ENCODE measurements at regions not wholly inside any gene's neighbourhood (a gene's known extent, or its start where the extent isn't known, plus 50 kb on each side); places are given as distances from the start of the nearest gene placed in this dataset.
A peak's percentile ranks its signal among the peaks of the same experiment; 100 is the strongest.
"Not testable (repeated sequence)": the region's sequence is repeated elsewhere in the genome, so short reads cannot be mapped to it uniquely, and the experiment has no call there.

DNA sequence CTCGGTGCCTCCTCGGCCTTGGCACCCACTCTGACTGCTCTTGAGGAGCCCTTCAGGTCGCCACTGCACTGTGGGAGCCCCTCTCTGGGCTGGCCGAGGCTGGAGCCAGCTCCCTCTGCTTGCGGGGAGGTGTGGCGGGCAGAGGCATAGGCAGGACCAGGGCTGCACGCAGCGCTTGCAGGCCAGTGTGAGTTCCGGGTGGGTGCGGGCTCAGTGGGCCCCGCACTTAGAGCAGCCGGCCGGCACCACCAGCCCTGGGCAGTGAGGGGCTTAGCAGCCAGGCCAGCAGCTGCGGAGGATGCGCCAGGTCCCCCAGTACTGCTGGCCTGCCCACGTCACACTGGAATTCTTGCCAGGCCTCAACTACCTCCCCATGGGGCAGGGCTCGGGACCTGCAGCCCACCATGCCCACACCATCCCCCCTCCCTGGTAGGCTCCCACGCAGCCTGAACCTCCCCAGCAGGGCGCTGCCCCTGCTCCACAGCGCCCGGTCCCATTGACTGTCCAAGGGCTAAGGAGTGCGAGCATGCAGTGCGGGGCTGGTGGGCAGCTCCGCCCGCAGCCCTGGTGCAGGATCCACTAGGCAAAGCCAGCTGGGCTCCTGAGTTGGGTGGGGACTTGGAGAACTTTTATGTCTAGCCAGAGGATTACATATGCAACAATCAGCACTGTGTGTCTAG, 602.9 kb upstream of the ST8SIA4 start:
- no peak for DNase-seq (ENCODE audit: low spot score)

DNA sequence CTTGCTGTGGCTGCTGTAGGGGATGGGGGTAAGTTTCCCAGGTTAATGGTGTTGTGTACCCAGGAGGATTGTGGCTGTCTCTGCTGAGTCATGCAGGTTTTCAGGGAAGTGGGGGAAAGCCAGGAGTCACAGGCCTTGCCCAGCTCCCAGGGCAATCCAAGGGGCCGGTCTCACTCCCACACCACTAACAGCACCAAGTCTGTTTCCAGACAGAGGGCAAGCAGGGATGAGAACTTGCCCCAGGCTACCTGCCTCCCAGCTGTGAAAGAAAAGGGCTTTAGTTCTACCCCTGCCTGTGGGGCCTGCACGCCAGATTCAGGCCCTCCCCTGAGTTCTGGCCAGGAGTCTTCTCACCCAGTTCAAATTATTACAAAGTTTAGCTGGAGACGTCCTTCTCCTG, 579.8 kb upstream of the ST8SIA4 start:
- no peak for DNase-seq (ENCODE audit: low spot score)

DNA sequence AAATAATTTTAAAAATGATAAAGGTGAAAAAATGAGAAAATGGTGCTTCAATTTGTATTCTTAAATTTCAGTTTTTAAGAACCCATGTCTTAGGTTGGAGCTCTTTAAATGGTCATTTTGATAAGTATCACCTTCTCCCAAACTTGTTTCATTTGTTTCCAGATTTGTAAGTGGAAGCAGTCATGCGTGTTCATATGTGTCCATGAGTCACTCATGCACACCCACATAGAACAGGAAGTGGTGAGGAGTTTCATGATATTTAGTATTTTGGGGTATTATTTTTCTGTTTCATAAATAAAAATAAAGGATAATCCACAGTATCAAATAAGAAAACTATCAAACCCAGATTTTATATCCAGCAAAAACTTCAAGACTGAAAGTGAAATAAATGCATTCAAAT, 570.4 kb upstream of the ST8SIA4 start:
- no peak for DNase-seq (ENCODE audit: low spot score)

DNA sequence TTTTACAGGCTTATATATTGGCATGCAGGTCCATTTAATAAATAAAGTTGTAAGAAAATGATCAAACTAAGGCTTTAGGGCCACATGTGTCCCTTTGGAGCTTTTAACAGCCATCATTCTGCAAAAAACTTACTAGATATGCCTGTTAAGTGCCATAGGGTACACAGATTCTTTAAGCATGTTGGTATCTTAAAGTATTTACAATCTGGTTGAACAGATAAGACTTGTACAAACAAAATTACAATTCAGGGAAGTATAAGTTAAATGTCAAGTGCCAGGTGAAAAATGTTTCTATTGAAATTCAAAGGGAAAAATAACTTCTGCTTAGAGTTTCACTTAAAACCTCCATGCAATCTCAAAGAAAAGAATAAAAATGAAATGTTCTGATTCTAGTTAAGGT, 558.4 kb upstream of the ST8SIA4 start:
- DNase-seq (ENCODE audit: low spot score), result no peak

DNA sequence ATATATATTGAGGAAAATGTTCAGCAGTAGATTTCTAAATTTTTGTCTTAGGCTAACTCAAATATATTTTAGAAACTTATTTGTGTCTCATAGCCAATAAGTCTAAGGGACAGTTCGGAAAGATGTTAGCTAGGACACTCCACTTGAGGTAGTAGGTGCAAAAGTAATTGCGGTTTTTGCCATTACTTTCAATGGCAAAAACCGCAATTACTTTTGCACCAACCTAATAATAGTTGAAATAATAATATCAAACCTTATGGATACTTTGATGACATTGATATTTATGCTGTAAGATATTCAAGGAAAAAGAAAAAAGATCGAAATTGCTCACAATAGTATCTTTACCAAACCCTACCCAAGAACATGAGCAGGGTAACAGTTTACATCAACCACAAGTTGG, 555.5 kb upstream of the ST8SIA4 start:
- DNase-seq (ENCODE audit: low spot score), result no peak

DNA sequence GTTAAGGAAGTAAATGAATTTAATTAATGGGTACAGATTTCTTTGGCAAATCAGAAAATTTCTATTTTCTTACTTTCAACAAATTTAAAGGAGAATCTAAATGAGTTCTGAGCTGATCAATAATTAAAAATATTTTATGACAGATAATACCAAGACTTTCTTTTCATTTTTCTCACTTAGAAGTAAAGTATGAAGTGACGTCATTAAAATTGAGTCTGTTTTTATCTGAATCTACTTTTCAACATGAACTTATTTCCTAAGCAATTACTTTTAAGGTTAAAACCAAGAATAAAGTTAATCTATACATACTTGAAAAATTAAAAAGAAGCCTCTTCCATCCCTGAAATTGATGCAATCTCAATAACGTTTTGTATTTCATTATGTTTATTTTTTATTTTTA, 552.8 kb upstream of the ST8SIA4 start:
- DNase-seq (ENCODE audit: low spot score), result no peak

DNA sequence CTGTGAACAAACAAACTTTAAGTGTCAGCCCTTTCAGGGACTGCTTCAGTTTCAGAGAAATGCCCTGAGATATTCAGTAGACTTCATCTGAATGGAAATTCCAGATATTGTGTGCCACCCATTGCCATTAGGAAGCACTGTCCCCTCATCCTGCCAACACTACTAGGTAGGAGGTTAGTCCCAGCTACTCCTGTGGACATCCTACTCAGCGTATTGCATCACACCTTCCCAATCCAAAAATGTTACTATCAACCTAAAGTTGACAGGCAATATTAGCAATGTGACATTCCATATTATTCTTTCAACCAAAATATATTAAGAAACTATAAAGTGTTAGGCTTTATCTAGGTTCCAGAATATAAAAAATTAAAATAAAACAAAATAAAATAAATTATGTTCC, 552.0 kb upstream of the ST8SIA4 start:
- DNase-seq (ENCODE audit: low spot score), result no peak

DNA sequence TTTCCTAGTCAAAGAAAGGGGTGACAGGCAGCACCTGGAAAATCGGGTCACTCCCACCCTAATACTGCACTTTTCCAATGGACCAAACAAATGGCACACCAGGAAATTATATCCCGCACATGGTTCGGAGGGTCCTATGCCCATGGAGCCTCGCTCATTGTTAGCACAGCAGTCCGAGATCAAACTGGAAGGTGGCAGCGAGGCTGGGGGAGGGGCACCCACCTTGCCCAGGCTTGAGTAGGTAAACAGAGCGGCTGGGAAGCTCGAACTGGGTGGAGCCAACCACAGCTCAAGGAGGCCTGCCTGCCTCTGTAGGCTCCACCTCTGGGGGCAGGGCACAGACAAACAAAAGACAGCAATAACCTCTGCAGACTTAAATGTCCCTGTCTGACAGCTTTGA, 539.2 kb upstream of the ST8SIA4 start:
- not testable (repeated sequence) for DNase-seq (ENCODE audit: low spot score)

DNA sequence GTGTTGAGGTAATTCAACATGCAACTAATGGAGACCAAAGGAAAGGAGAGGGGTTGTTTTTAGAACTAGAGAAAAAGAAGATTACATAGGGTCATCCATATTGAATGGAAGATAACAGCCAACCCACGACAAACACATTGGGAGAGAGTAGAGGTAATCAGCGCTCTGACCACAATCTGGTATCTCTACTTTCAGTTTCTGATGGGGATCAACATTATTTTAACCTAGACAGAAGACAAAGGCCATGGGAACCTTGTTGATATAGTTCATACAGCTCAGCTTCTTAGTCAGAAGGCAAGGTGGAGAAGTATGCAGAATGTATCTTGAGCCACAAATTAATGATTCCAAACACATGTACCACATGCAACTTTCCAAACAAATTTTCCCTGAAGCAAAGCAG, 537.1 kb upstream of the ST8SIA4 start:
- no peak for DNase-seq (ENCODE audit: low spot score)

DNA sequence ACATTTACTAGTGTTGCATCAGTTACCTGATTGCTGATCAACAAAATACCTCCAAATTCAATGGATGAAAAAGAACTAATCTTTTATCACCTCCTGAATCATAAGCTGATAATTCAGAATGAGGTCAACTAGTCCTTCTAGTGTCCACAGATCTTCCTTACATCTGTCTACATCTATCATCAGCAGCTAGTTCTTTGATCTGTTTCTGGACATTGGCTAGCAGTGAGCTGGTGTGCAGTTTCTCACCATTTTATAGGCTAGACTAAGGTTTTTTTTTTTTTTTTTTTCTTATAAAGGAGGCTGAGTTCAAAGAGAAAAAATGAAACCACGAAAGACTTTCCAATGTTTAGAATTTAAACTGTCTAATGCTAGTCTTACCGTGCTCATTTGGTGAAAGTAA, 534.3 kb upstream of the ST8SIA4 start:
- no peak for DNase-seq (ENCODE audit: low spot score)

DNA sequence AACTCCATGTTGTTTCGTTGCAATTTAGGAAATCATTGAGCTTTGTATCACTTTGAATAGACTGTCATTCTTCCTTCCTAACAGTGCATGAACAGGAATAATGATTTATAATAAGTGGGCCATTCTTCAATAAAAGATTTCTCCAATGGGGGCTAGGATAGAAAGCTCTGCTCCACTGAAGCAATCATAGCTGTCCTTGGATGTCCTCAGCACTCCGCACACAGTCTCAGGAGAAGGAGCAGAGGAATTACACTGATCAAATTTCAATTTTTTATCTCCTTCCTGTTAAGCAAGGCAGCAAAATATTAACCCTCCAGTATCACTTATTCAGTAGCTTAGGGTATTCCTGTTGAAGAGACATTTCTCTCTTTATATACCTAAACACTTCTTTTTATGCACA, 532.7 kb upstream of the ST8SIA4 start:
- no peak for DNase-seq (ENCODE audit: low spot score)

DNA sequence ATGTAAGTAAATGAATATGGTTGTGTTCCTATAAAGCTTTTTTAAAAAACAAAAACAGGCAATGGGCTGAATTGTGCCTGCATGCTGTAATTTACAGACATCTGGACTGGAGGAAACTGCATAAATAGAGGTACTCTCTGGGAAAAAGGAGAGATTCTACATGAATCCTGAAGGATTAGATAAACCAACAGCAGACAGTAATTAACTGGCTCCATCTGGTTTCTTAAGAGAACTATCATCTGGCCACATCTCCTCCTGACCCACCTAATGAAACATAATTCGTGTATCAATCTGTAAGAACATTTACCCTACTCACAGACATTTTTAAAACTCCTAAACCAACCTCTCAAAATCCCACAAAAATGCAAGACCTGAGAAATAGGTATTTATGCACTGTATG, 528.1 kb upstream of the ST8SIA4 start:
- no peak for DNase-seq (ENCODE audit: low spot score)

DNA sequence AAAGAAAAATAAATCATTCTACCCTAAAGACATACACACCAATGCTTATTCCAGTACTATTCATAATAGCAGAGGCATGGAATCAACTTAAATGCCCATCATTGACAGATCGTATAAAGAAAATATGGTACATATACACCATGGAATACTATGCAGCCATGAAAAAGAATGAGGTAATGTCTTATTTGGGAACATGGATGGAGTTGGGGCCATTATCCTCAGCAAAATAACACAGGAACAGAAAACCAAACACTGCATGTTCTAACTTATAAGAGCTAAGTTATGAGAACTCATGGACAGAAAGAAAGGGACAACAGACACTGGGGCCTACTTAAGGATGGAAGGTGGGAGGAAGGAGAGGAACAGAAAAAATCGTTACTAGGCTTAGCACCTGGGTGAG, 527.5 kb upstream of the ST8SIA4 start:
- DNase-seq (ENCODE audit: low spot score), result no peak

DNA sequence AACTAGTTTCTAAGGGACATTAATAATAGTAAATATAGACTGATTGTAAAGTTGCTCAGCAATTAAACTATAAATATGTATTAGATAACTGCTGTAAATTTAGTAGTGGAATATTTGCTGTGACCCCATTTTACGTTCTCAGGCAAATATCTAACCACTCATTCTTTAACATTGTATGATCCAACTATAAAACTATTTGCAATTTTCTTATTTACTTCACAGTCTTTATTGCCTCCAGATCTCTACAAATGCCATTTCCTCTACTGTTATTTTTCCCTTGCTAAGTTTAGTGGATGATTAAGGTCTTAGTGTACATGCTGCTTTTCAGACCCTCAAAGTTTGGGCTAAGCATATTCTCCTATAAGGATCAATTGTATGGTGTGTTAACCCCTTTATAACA, 526.2 kb upstream of the ST8SIA4 start:
- no peak for DNase-seq (ENCODE audit: low spot score)

DNA sequence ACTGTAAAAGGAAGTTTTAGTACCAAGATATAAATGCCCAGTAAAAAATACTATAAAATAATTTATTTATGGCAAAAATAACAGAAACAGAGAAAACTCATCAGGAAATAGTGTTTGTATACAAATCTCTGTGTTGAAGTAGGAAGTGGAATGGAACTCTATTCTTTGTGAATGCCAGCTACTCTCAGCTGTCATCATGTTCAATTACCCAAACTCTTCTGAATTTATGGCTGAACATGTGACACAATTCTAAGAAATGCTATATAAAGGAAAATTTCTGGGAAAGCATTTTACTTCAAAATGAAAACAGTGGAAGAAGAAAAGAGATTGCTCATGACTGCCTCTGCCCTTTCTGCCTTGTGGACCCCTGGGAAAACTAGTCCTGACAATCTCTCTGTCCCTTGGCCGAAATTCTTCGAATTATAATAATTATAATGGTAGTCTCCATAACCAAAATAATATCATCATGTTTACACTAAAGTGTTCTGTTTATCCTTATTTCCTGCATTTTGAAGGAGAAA, 522.3 kb upstream of the ST8SIA4 start:
- no peak for DNase-seq (ENCODE audit: low spot score)

DNA sequence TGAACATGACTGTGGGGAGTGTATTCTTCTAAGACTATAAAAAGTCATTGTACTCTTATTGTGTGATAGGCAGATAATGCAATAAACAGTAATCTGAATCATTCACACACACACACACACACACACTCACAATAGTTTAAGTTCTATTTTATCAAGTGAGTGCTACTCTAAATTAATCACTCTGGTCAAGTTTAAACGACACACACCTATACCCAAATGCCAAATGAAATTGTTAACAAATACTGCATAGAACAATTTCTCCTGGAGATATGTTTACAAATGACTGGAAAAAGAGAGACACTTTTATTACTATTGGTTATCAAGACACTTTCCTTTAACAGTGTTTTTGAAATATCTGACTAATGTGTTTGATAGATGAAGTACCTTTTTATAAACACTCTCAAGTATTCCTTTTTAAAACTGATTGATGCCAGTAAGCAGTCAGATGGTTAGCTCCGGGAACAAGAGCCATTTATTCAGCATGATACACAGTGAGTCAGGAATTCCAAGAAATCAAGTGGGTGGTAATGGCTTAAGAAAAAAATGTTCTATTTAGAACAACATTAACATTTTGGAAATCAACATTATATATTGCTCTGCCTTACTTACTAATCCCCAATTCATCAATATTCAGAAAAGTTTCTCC, 521.6 kb upstream of the ST8SIA4 start:
- no peak for DNase-seq (ENCODE audit: low spot score)

DNA sequence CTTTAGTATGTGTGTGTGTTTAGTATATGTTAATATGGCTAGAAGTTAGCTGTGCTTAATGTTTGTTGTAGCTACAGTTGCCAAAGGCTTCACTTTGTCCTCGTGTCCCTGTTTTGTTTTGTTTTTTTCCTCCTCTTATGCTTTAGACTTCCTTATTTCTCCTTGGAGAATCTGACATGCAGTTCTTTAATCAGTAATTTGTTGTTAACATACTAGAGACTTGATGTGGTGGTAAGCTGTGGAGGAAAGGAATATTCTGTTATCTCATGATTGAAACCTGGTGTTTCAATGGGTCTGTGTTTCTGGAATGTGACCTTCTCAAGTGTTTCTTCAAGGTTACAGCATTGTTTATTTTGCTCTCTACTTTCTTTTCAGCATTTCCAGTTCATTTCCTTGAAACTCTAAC, 515.6 kb upstream of the ST8SIA4 start:
- no peak for DNase-seq (ENCODE audit: low spot score)

DNA sequence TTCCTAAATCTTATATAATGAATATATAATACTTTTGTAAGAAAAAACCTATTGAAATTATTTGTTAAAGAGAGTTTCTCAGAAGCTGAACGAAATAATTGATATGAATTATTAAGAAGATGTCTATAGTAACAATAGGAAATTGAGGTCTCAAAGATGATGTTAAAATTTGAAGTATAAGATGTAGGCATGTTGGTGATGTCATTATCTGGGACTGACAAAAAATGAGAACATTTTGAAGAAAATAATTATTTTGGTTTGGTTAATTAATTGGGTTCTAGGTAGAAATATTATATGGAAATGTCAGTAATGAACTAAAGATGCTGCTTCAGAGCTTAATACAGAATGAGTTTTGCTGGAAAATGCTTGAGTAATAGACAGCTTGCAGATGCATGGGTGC, 501.4 kb upstream of the ST8SIA4 start:
- DNase-seq (ENCODE audit: low spot score), result no peak

DNA sequence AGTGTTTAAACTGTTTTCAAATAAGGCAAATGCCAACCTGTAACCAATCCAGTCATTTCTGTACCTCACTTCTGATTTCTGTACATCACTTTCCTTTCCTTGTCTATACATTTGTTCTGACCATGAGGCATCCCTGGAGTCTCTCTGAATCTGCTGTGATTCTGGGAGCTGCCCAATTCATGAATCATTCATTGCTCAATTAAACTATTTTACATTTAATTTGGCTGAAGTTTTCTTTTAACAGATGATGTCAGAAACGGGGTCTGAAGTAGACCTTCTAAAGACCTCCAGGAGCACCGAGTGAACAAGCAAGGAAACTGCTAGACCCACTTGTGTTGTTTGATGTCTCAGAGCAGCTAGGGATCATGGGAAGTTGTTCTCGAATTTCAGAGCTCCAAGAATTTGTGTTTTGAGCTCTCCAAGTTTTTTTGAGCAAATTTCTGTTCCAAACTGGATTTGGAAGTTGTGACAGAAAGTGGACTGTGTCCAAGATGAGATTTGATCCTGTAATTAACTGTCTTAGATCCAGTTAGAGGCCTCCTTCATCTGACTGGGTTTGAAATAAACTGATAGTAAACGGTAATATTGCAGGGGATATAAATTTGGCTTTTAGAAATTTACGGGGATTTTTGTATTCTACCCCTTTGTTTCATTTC, 490.8 kb upstream of the ST8SIA4 start:
- no peak for DNase-seq (ENCODE audit: low spot score)

DNA sequence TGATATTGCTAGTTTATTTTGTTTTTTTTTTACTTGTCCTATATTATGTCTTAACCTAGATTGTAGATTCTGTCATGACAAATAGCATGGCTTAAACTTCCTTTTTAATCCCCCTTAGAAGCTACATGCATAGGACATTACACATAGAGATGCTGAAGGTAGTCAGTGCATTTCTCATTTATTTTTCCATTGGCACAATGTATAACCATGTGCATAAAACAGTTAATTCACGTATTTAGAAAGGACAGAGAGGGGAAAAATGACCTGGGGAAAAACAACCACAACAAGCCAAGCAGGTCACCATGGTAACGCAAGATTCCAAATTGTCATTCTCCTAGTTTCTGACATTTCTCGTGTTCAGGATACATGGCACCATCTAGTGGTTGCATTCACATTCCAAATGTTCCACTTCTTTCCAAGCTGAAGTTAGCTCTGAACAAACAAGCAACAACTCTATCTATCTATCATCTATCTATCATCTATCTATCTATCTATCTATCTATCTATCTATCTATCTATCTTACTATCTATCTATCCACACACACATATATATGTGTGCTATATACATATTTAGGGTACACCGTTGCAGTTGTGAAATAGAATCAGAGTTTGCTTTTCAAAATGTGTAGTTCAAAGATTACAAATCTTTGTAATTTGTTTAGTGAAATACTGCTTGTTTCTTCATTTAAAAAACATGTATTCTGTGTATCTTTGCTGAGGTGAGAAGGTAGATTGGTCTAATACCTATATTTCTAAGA, 487.2 kb upstream of the ST8SIA4 start:
- DNase-seq (ENCODE audit: low spot score), result peak; percentile 1

DNA sequence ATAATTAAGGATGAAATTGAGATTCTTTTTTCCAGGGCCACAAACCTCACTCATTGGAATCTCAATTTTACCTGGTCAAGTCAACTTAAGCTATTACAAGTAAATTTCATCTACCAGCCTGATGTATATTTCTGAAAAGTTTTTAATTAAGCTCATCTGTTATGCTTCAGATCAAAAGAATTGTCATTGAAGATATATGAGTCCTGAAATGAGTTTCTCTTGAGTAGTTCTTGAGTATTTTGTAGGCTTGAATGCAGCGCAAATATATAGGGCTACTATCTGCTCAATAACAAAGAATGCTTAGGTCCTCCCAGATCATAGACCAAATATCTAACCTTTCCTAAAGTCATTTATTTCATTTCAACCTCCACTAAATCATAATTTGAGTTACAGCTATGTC, 482.2 kb upstream of the ST8SIA4 start:
- no peak for DNase-seq (ENCODE audit: low spot score)

DNA sequence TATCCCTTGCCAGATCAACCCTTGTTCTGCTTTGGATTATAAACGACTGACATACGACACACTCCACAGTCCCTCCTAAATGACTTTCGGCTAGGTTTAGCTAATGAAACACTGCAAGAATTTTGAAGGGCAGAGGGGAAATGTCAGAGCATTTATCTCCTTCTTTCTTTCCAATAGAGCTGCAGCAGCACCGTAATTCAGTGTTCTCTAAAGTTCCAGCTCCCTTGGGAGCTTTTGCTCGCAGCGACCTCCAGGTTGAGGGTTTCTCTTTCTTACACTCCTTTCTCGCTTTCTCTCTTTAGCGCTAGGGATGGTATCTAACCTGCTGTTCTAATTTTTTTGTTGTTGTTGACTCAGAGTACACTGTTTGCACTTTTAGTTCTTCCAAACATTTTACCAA, 467.1 kb upstream of the ST8SIA4 start:
- no peak for DNase-seq (ENCODE audit: low spot score)

DNA sequence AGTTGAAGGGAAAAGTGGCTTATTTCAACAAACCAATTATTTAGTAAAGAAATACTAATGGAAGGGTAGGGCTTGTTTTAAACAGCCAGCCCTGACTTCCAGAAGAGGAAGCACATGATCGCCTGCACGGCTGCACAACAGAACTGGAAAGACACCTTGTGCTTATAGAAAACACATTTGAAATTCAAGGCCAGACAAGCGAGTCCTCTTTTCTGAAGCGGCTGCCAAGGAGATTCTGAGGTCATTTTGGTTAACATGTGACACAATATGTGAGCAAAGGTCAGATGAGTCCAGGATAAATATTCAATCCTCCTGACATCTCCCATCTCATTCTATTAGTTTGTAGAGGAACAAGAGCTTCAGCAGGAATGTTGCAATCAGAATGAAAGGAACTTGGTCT, 461.4 kb upstream of the ST8SIA4 start:
- DNase-seq (ENCODE audit: low spot score), result no peak
